ENCODE measurements at regions not wholly inside any gene's neighbourhood (a gene's known extent, or its start where the extent isn't known, plus 50 kb on each side); places are given as distances from the start of the nearest gene placed in this dataset.

DNA sequence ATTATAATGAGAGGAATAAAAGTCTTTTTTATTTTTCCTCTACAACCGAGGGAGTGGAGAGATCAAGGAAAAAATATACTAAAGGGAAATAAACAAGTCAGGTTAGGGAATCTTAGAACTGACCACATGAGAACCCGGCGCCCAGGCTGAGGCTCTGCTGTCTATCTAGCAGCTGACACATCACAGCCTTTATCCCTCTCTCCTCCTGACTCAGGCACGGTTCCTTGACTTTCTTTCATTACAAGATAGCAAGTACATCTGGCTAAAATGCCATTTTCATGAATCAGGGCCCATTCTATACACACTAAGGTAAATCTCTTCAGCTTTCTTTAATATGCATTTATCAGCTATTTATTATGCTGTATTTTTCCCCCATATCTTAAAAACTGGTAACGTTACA, 296.0 kb downstream of the TMX3 start:
- Histone ChIP-seq H3K4me2 (ENCODE audit: low read length) (no peak overlapping the region), H3K9me3 (ENCODE audit: low read length) (no peaks in the 10 kb centered on the region), H3K79me2 (ENCODE audit: insufficient read depth, low read length) (no peaks in the 10 kb centered on the region), H3K4me1 (ENCODE audit: insufficient read depth, low read length, severe bottlenecking) (no peaks in the 10 kb centered on the region), H3K9me2 (ENCODE audit: low read depth, low read length) (no peaks in the 10 kb centered on the region), H3K9ac (ENCODE audit: low read length) (no peak overlapping the region), H3K27ac (ENCODE audit: low read depth, low read length, poor library complexity, severe bottlenecking) (no peak overlapping the region), H3K4me3 (ENCODE audit: low read depth, low read length, poor library complexity, severe bottlenecking) (no peak overlapping the region), H4K20me1 (ENCODE audit: insufficient read depth, low read length) (no peaks in the 10 kb centered on the region), H3K36me3 (ENCODE audit: insufficient read depth, low read length) (no peaks in the 10 kb centered on the region), H2AFZ (ENCODE audit: low read length) (no peak overlapping the region), H3K27me3 (ENCODE audit: insufficient read depth, low read length) (no peaks in the 10 kb centered on the region), H3F3A (ENCODE audit: insufficient read depth, low read length) (no peaks in the 10 kb centered on the region)
- TF ChIP-seq, protein P1, sequence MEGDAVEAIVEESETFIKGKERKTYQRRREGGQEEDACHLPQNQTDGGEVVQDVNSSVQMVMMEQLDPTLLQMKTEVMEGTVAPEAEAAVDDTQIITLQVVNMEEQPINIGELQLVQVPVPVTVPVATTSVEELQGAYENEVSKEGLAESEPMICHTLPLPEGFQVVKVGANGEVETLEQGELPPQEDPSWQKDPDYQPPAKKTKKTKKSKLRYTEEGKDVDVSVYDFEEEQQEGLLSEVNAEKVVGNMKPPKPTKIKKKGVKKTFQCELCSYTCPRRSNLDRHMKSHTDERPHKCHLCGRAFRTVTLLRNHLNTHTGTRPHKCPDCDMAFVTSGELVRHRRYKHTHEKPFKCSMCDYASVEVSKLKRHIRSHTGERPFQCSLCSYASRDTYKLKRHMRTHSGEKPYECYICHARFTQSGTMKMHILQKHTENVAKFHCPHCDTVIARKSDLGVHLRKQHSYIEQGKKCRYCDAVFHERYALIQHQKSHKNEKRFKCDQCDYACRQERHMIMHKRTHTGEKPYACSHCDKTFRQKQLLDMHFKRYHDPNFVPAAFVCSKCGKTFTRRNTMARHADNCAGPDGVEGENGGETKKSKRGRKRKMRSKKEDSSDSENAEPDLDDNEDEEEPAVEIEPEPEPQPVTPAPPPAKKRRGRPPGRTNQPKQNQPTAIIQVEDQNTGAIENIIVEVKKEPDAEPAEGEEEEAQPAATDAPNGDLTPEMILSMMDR (IDR thresholded peaks at IDR 0.05; ENCODE audit: low read length): no peak
- no peak for TF ChIP-seq EZH2 (IDR thresholded peaks at IDR 0.05; ENCODE audit: borderline replicate concordance, low read length)

DNA sequence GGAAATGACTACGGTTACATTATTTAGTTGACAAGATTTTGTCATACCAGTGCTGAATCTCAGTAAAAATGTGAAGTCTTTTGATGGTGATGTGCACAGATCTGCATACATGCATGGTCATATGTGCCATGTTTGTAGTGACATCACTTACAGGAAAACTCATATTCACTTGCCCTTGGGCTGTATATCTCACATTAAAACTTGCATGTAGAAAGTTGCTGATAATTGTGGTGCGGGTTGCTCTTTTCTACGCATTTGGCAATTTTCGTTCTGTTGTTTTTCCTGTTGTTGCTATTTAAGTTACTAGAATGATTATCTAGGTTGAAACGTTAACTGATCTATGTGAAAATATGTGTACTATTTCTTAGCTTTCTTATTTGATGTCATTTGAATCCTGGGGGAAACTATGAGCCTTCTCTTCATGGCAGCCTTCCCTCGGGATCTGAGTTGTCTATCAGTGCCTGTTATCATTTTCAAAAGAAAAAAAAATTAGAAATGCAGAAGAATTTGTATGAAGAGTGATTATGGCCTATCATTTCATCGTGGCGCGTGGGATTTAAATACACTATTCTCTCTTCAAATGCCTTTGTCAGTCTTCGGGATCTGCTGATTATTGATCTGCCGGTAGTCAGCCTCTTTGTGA, 296.6 kb downstream of the TMX3 start:
- Histone ChIP-seq H3K9me3 (ENCODE audit: low read length) (no peaks in the 10 kb centered on the region), H4K20me1 (ENCODE audit: insufficient read depth, low read length) (no peaks in the 10 kb centered on the region), H3F3A (ENCODE audit: insufficient read depth, low read length) (no peaks in the 10 kb centered on the region), H3K36me3 (ENCODE audit: insufficient read depth, low read length) (no peaks in the 10 kb centered on the region), H3K9ac (ENCODE audit: low read length) (no peak overlapping the region), H3K4me1 (ENCODE audit: insufficient read depth, low read length, severe bottlenecking) (no peaks in the 10 kb centered on the region), H3K79me2 (ENCODE audit: insufficient read depth, low read length) (no peaks in the 10 kb centered on the region), H3K4me2 (ENCODE audit: low read length) (no peak overlapping the region), H3K9me2 (ENCODE audit: low read depth, low read length) (no peaks in the 10 kb centered on the region), H2AFZ (ENCODE audit: low read length) (no peak overlapping the region), H3K4me3 (ENCODE audit: low read depth, low read length, poor library complexity, severe bottlenecking) (no peak overlapping the region), H3K27me3 (ENCODE audit: insufficient read depth, low read length) (no peaks in the 10 kb centered on the region), H3K27ac (ENCODE audit: low read depth, low read length, poor library complexity, severe bottlenecking) (no peak overlapping the region)
- TF ChIP-seq, protein P1 (IDR thresholded peaks at IDR 0.05; ENCODE audit: low read length): no peak

DNA sequence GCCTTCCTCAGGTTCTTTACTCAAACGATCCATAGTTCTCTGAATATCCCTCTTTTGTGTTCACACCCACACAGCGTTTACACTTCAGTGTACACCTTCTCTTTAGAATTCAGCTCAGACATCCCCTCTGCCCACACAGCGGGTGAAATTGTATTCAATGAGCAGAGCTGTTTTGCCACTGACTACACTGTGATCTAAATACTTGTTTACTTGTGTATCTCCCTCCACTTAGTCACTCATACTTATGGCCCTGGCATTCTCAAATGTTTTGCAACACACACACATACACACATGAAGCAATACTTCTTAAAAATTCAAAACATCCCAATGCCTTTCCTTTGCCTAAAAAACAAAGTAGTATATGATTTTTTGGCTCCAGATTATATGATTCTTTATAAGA, 297.1 kb downstream of the TMX3 start:
- no peaks in the 10 kb centered on the region for H3K36me3 ChIP-seq (ENCODE audit: insufficient read depth, low read length)
- H3K9me2 ChIP-seq (ENCODE audit: low read depth, low read length): no peaks in the 10 kb centered on the region
- H3K9ac ChIP-seq (ENCODE audit: low read length): no peak overlapping the region
- no peak overlapping the region for H2AFZ ChIP-seq (ENCODE audit: low read length)
- no peak for TF ChIP-seq EZH2 (IDR thresholded peaks at IDR 0.05; ENCODE audit: borderline replicate concordance, low read length)
- TF ChIP-seq, protein P1 (IDR thresholded peaks at IDR 0.05; ENCODE audit: low read length): no peak
- no peaks in the 10 kb centered on the region for H3F3A ChIP-seq (ENCODE audit: insufficient read depth, low read length)
- H3K27me3 ChIP-seq (ENCODE audit: insufficient read depth, low read length): no peaks in the 10 kb centered on the region
- H3K79me2 ChIP-seq (ENCODE audit: insufficient read depth, low read length): no peaks in the 10 kb centered on the region
- H3K4me2 ChIP-seq (ENCODE audit: low read length): no peak overlapping the region
- H3K9me3 ChIP-seq (ENCODE audit: low read length): no peaks in the 10 kb centered on the region
- H4K20me1 ChIP-seq (ENCODE audit: insufficient read depth, low read length): no peaks in the 10 kb centered on the region
- H3K4me3 ChIP-seq (ENCODE audit: low read depth, low read length, poor library complexity, severe bottlenecking): no peak overlapping the region
- no peaks in the 10 kb centered on the region for H3K4me1 ChIP-seq (ENCODE audit: insufficient read depth, low read length, severe bottlenecking)
- no peak overlapping the region for H3K27ac ChIP-seq (ENCODE audit: low read depth, low read length, poor library complexity, severe bottlenecking)

All from OCI-LY1 (cell line).